WTC11 (cell line): ENCODE measurements at regions not wholly inside any gene's neighbourhood (a gene's known extent, or its start where the extent isn't known, plus 50 kb on each side); places are given as distances from the start of the nearest gene placed in this dataset.

Experiments
- ATAC-seq: fragments of 200-7000 bp; cut with Tn5 transposase; 2 replicates; pipeline ENCODE4 v1.10.0; 2021; ENCODE audit warnings: mild to moderate bottlenecking, moderate library complexity
- CTCF ChIA-PET: fragments of 300-600 bp; sonication (Branson Sonifier 250); formaldehyde crosslinking; loops from one replicate; lab custom pipeline; 2021; ENCODE audit warnings: antibody characterized with exemption; lab: Charles Lee
- POLR2A ChIA-PET: fragments of 350-600 bp; sonication (Branson Sonifier 250); formaldehyde crosslinking; loops from one replicate; lab custom pipeline; 2021; ENCODE audit warnings: antibody characterized with exemption; lab: Charles Lee
- DNase-seq: peaks from one replicate; pipeline ENCODE4 v3.0.0; 2021; ENCODE audit warnings: low spot score
- H3K27ac Mint-ChIP-seq: 2 replicates; pipeline ENCODE4 v1.8.0; 2021; ENCODE audit warnings: mixed read lengths
- H3K27me3 Mint-ChIP-seq: 2 replicates; pipeline ENCODE4 v1.8.0; 2021; ENCODE audit warnings: low read depth, mild to moderate bottlenecking, moderate library complexity, mixed read lengths
- H3K36me3 Mint-ChIP-seq: 2 replicates; pipeline ENCODE4 v1.8.0; 2021; ENCODE audit warnings: mixed read lengths
- H3K4me1 Mint-ChIP-seq: 2 replicates; pipeline ENCODE4 v1.8.0; 2022; ENCODE audit warnings: mixed read lengths
- H3K4me3 Mint-ChIP-seq: 2 replicates; pipeline ENCODE4 v1.8.0; 2021; ENCODE audit warnings: mild to moderate bottlenecking, moderate library complexity, mixed read lengths
- H3K9me3 Mint-ChIP-seq: 2 replicates; pipeline ENCODE4 v1.8.0; 2021; ENCODE audit warnings: mixed read lengths
- ATF2 ChIP-seq: sonication (generic); formaldehyde crosslinking; IDR thresholded peaks from 2 replicates; pipeline ENCODE4 v1.8.1; 2022; ENCODE audit warnings: low read depth, missing genetic modification reagents, borderline replicate concordance
- ATF3 ChIP-seq: sonication (generic); formaldehyde crosslinking; conservative IDR thresholded peaks from 2 replicates; pipeline ENCODE4 v1.8.1; 2022; ENCODE audit warnings: mild to moderate bottlenecking, missing genetic modification reagents
- CDX4 ChIP-seq: fragments of 250-450 bp; sonication (Bioruptor Pico); IDR thresholded peaks from 2 replicates; pipeline ENCODE4 v1.9.0; 2021; ENCODE audit warnings: moderate library complexity, mild to moderate bottlenecking, inconsistent platforms, borderline replicate concordance
- CREB1 ChIP-seq: sonication (generic); formaldehyde crosslinking; IDR thresholded peaks from 2 replicates; pipeline ENCODE4 v1.8.0; 2023; ENCODE audit warnings: mild to moderate bottlenecking, missing genetic modification reagents
- CTCF ChIP-seq: fragments of 200-600 bp; IDR thresholded peaks from 2 replicates; pipeline ENCODE4 v1.8.0; 2022; ENCODE audit warnings: antibody characterized with exemption
- FOXP4 ChIP-seq: sonication (generic); formaldehyde crosslinking; IDR thresholded peaks from 2 replicates; pipeline ENCODE4 v1.8.0; 2022; ENCODE audit warnings: mild to moderate bottlenecking, missing genetic modification reagents
- HMGA2 ChIP-seq: fragments of 250-450 bp; sonication (Bioruptor Pico); IDR thresholded peaks from 2 replicates; pipeline ENCODE4 v1.4.0; 2021; ENCODE audit warnings: mild to moderate bottlenecking, moderate library complexity
- NFATC4 ChIP-seq: fragments of 250-450 bp; sonication (Bioruptor Pico); IDR thresholded peaks from 2 replicates; pipeline ENCODE4 v1.9.0; 2021; ENCODE audit warnings: mild to moderate bottlenecking
- NR3C1 ChIP-seq: sonication (generic); formaldehyde crosslinking; conservative IDR thresholded peaks from 2 replicates; pipeline ENCODE4 v1.8.1; 2023; ENCODE audit warnings: low read depth, mild to moderate bottlenecking, missing genetic modification reagents
- SOX15 ChIP-seq: fragments of 250-450 bp; sonication (Bioruptor Pico); IDR thresholded peaks from 2 replicates; pipeline ENCODE4 v1.9.0; 2021; ENCODE audit warnings: mild to moderate bottlenecking
- TEAD4 ChIP-seq: sonication (generic); formaldehyde crosslinking; IDR thresholded peaks from 2 replicates; pipeline ENCODE4 v1.8.0; 2022; ENCODE audit warnings: mild to moderate bottlenecking, missing genetic modification reagents
- USF2 ChIP-seq: sonication (generic); formaldehyde crosslinking; IDR thresholded peaks from 2 replicates; pipeline ENCODE4 v1.8.1; 2023; ENCODE audit warnings: mild to moderate bottlenecking, missing genetic modification reagents, moderate library complexity
- ZMAT4 ChIP-seq: fragments of 250-450 bp; sonication (Bioruptor Pico); IDR thresholded peaks from 2 replicates; pipeline ENCODE4 v1.9.0; 2021; ENCODE audit warnings: mild to moderate bottlenecking
- ZNF416 ChIP-seq: fragments of 250-450 bp; sonication (Bioruptor Pico); IDR thresholded peaks from 2 replicates; pipeline ENCODE4 v1.9.0; 2021; ENCODE audit warnings: mild to moderate bottlenecking, inconsistent platforms
- ZNF425 ChIP-seq: fragments of 250-450 bp; sonication (Bioruptor Pico); conservative IDR thresholded peaks from 2 replicates; pipeline ENCODE4 v1.9.0; 2021; ENCODE audit warnings: mild to moderate bottlenecking

GRCh38 chr3:117016378-117016777, 306.8 kb downstream of the TUSC7 start (continued):
- TF ChIP-seq CTCF = no peak

GRCh38 chr3:117017135-117017894, 307.7 kb downstream of the TUSC7 start:
- no peak overlapping the region for H3K4me3 Mint-ChIP-seq
- CTCF ChIA-PET = interaction anchor here (0.6 to 7.2 kb wide), 5 partner anchors 153 to 592 kb away, joined by 3 to 73 read pairs (median 3); no protein-coding TSS in a partner anchor

GRCh38 chr3:117018655-117019054, 309.1 kb downstream of the TUSC7 start:
- no peaks in the 10 kb centered on the region for H3K27me3 Mint-ChIP-seq
- TF ChIP-seq ZNF416 (CRISPR knock-in tag) = no peak
- no peak for TF ChIP-seq ZNF425 (CRISPR knock-in tag)
- no peak for TF ChIP-seq CDX4 (CRISPR knock-in tag)
- no peak for DNase-seq
- H3K4me1 Mint-ChIP-seq = peaks cover 23% of the 10 kb centered on the region
- H3K9me3 Mint-ChIP-seq = no peaks in the 10 kb centered on the region
- no peaks in the 10 kb centered on the region for H3K36me3 Mint-ChIP-seq
- ChIA-PET POLR2A (interaction anchor here (0.6 kb wide), 1 partner anchor 286 kb away, joined by 3 read pairs; no protein-coding TSS in a partner anchor), CTCF (interaction anchor here (0.7 to 7.2 kb wide), 16 partner anchors 8 to 532 kb away, joined by 3 to 73 read pairs (median 3); no protein-coding TSS in a partner anchor)
- no peak for ATAC-seq
- H3K27ac Mint-ChIP-seq = no peak overlapping the region
- H3K4me3 Mint-ChIP-seq = no peak overlapping the region

More at GRCh38 chr3:117017135-117017894, 307.7 kb downstream of the TUSC7 start:
- POLR2A ChIA-PET = no interaction called here
- Mint-ChIP-seq H3K27ac (no peak overlapping the region), H3K27me3 (no peaks in the 10 kb centered on the region), H3K36me3 (no peaks in the 10 kb centered on the region), H3K9me3 (no peaks in the 10 kb centered on the region), H3K4me1 (peaks cover 23% of the 10 kb centered on the region)
- DNase-seq (no peak), ATAC-seq (no peak)
- no peak for TF ChIP-seq CREB1 (CRISPR knock-in tag)
- TF ChIP-seq FOXP4 = no peak
- TF ChIP-seq USF2 (CRISPR knock-in tag) = no peak
- no peak for TF ChIP-seq SOX15
- no peak for TF ChIP-seq HMGA2 (CRISPR knock-in tag)
- TF ChIP-seq ATF2 (CRISPR knock-in tag) = no peak
- no peak for TF ChIP-seq ATF3 (CRISPR knock-in tag)
- no peak for TF ChIP-seq ZMAT4 (CRISPR knock-in tag)
- TF ChIP-seq TEAD4 (CRISPR knock-in tag) = no peak
- no peak for TF ChIP-seq NFATC4 (CRISPR knock-in tag)
- TF ChIP-seq NR3C1 (CRISPR knock-in tag) = no peak
